Fibroblast of villous mesenchyme (primary cell): ENCODE measurements at regions not wholly inside any gene's neighbourhood (a gene's known extent, or its start where the extent isn't known, plus 50 kb on each side); places are given as distances from the start of the nearest gene placed in this dataset.

ENCODE experiments used
- DNase-seq: peaks from one replicate; pipeline ENCODE4 v3.0.0-alpha.2; 2010; ENCODE audit warnings: low read depth
- H3K4me3 ChIP-seq: 2 replicates; pipeline ENCODE4 v1.5.1; 2011; ENCODE audit warnings: low read depth, mild to moderate bottlenecking, low read length
- TF ChIP-seq, protein P1 (sequence below): IDR thresholded peaks from 2 replicates; pipeline ENCODE4 v1.5.1; 2012; ENCODE audit warnings: low read depth, mild to moderate bottlenecking, low read length; ENCODE audit not compliant: insufficient read depth

- DNase-seq, result no peak
- no peak overlapping the region for H3K4me3 ChIP-seq
- TF ChIP-seq, protein P1, sequence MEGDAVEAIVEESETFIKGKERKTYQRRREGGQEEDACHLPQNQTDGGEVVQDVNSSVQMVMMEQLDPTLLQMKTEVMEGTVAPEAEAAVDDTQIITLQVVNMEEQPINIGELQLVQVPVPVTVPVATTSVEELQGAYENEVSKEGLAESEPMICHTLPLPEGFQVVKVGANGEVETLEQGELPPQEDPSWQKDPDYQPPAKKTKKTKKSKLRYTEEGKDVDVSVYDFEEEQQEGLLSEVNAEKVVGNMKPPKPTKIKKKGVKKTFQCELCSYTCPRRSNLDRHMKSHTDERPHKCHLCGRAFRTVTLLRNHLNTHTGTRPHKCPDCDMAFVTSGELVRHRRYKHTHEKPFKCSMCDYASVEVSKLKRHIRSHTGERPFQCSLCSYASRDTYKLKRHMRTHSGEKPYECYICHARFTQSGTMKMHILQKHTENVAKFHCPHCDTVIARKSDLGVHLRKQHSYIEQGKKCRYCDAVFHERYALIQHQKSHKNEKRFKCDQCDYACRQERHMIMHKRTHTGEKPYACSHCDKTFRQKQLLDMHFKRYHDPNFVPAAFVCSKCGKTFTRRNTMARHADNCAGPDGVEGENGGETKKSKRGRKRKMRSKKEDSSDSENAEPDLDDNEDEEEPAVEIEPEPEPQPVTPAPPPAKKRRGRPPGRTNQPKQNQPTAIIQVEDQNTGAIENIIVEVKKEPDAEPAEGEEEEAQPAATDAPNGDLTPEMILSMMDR, result no peak
Observed at GRCh38 chr7:138295049-138295637, 164.9 kb upstream of the TRIM24 start.

DNA sequence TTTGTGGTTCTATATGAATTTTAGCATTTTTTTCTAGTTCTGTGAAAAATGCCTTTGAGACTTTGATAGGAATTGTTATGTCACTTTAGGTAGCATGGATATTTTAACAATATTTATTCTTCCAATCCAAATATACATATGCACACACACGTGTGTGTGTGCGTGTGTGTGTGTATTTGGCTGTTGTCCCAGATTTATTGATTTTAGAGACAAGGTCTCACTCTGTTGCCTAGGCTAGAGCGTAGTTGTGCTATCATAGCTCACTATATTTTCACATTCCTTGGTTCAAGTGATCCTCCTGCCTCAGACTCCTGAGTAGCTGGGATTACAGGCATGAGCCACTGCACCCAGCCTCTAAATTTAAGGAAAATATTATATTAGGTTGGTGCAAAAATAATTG lies 162.5 kb upstream of the TRIM24 start:
- no peak overlapping the region for H3K4me3 ChIP-seq
- DNase-seq, result no peak
- TF ChIP-seq, protein P1, result no peak

DNA sequence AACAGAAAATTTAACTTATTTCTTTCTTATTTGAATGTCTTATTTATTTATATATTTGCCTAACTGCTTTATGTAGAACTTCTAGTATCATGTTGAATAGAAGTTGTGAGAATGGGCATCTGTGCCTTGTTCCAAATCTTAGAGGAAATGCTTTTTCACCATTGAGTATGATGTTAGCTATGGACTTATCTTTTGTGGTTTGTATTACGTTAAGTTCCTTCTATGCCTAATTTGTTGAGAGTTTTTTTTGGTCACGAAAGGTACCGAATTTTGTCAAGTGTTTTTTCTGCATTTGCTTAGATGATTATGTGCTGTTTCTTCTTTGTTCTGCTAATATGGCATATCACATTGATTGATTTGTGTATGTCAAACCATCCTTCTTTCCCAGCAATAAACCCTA lies 161.0 kb upstream of the TRIM24 start:
- DNase-seq, result peak; percentile 51
- no peak overlapping the region for H3K4me3 ChIP-seq
- TF ChIP-seq, protein P1, result no peak

- TF ChIP-seq, protein P1, result no peak
- H3K4me3 ChIP-seq, result no peak overlapping the region
- DNase-seq, result no peak
Observed at GRCh38 chr7:138303230-138304070, 156.6 kb upstream of the TRIM24 start.

DNA sequence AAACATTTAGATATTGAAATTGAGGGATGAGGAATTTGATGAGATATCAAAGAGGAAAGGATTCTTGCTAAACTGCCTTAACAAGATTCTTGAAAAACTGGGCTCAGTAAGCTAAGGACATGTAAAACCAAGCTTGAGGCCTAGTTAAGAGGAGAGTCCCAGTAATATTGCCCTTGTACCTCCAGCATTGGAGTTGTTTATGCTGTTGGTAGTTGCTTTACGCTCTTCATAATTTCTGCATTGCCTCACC lies 156.1 kb upstream of the TRIM24 start:
- H3K4me3 ChIP-seq, result no peak overlapping the region
- DNase-seq, result no peak
- TF ChIP-seq, protein P1, result no peak

GRCh38 chr7:138307633-138308032 lies 152.4 kb upstream of the TRIM24 start:
- DNase-seq, result no peak
- TF ChIP-seq, protein P1, result no peak
- no peak overlapping the region for H3K4me3 ChIP-seq
